ENCODE measurements at regions not wholly inside any gene's neighbourhood (a gene's known extent, or its start where the extent isn't known, plus 50 kb on each side); places are given as distances from the start of the nearest gene placed in this dataset.

GRCh38 chr11:13105237-13105844 lies 96.2 kb downstream of the RASSF10 start:
- ATAC-seq: no peak

GRCh38 chr11:13107544-13108044 lies 98.5 kb downstream of the RASSF10 start:
- no peak for ATAC-seq

- ATAC-seq: no peak
Measured at GRCh38 chr11:13108416-13108815, 99.3 kb downstream of the RASSF10 start.

GRCh38 chr11:13109616-13110015 lies 100.5 kb downstream of the RASSF10 start:
- no peak for ATAC-seq

- no peak for ATAC-seq
Measured at GRCh38 chr11:13110145-13110544, 101.0 kb downstream of the RASSF10 start.

- ATAC-seq: no peak
Measured at GRCh38 chr11:13110929-13111812, 102.1 kb downstream of the RASSF10 start.

GRCh38 chr11:13111813-13112130 lies 102.7 kb downstream of the RASSF10 start:
- no peak for ATAC-seq

GRCh38 chr11:13114566-13115379 lies 105.7 kb downstream of the RASSF10 start:
- no peak for ATAC-seq

- no peak for ATAC-seq
Measured at GRCh38 chr11:13115380-13115675, 106.2 kb downstream of the RASSF10 start.

- ATAC-seq: no peak
Measured at GRCh38 chr11:13116491-13116890, 107.4 kb downstream of the RASSF10 start.

GRCh38 chr11:13117344-13117743 lies 108.2 kb downstream of the RASSF10 start:
- no peak for ATAC-seq

- ATAC-seq: no peak
Measured at GRCh38 chr11:13118194-13118593, 109.1 kb downstream of the RASSF10 start.

GRCh38 chr11:13118650-13119049 lies 109.5 kb downstream of the RASSF10 start:
- no peak for ATAC-seq

- ATAC-seq: no peak
Measured at GRCh38 chr11:13119361-13119760, 110.2 kb downstream of the RASSF10 start.

GRCh38 chr11:13119941-13120520 lies 110.9 kb downstream of the RASSF10 start:
- no peak for ATAC-seq

GRCh38 chr11:13120691-13121090 lies 111.6 kb downstream of the RASSF10 start:
- ATAC-seq: no peak

GRCh38 chr11:13126430-13126829 lies 117.3 kb downstream of the RASSF10 start:
- no peak for ATAC-seq

- no peak for ATAC-seq
Measured at GRCh38 chr11:13127161-13127560, 118.0 kb downstream of the RASSF10 start.

GRCh38 chr11:13128354-13128753 lies 119.2 kb downstream of the RASSF10 start:
- ATAC-seq: no peak

GRCh38 chr11:13134066-13134465 lies 125.0 kb downstream of the RASSF10 start:
- ATAC-seq: no peak

- no peak for ATAC-seq
Measured at GRCh38 chr11:13134886-13135285, 125.8 kb downstream of the RASSF10 start.

- no peak for ATAC-seq
Measured at GRCh38 chr11:13135385-13136271, 126.5 kb downstream of the RASSF10 start.
